ENCODE measurements at regions not wholly inside any gene's neighbourhood (a gene's known extent, or its start where the extent isn't known, plus 50 kb on each side); places are given as distances from the start of the nearest gene placed in this dataset.

GRCh38 chr13:27014406-27015359, 156.9 kb downstream of the USP12 start:
- TF ChIP-seq TAF1 (IDR thresholded peaks at IDR 0.05; ENCODE audit: borderline replicate concordance, insufficient read depth, low read length), result no peak
- no peak for TF ChIP-seq FOXP2 (optimal IDR thresholded peaks at IDR 0.05; ENCODE audit: borderline replicate concordance, extremely low read depth, extremely low read length, insufficient read depth)
- no peak for TF ChIP-seq SIN3A (IDR thresholded peaks at IDR 0.05; ENCODE audit: borderline replicate concordance, insufficient read depth, low read length)
- TF ChIP-seq POLR2AphosphoS5 (IDR thresholded peaks at IDR 0.05; ENCODE audit: low read depth, low read length), result no peak
- TF ChIP-seq REST (IDR thresholded peaks at IDR 0.05; ENCODE audit: insufficient read depth in 1 of 2, low read depth in 2 of 2, low read length in 2 of 2), result no peak

- TF ChIP-seq REST (IDR thresholded peaks at IDR 0.05; ENCODE audit: insufficient read depth in 1 of 2, low read depth in 2 of 2, low read length in 2 of 2), result no peak
- TF ChIP-seq TAF1 (IDR thresholded peaks at IDR 0.05; ENCODE audit: borderline replicate concordance, insufficient read depth, low read length), result no peak
- TF ChIP-seq SIN3A (IDR thresholded peaks at IDR 0.05; ENCODE audit: borderline replicate concordance, insufficient read depth, low read length), result no peak
- no peak for TF ChIP-seq FOXP2 (optimal IDR thresholded peaks at IDR 0.05; ENCODE audit: borderline replicate concordance, extremely low read depth, extremely low read length, insufficient read depth)
- no peak for TF ChIP-seq POLR2AphosphoS5 (IDR thresholded peaks at IDR 0.05; ENCODE audit: low read depth, low read length)
These were observed 159.0 kb downstream of the USP12 start for GRCh38 chr13:27012482-27013197.

GRCh38 chr13:27011661-27012060, 159.9 kb downstream of the USP12 start:
- TF ChIP-seq FOXP2 (optimal IDR thresholded peaks at IDR 0.05; ENCODE audit: borderline replicate concordance, extremely low read depth, extremely low read length, insufficient read depth) (no peak), REST (IDR thresholded peaks at IDR 0.05; ENCODE audit: insufficient read depth in 1 of 2, low read depth in 2 of 2, low read length in 2 of 2) (no peak), POLR2AphosphoS5 (IDR thresholded peaks at IDR 0.05; ENCODE audit: low read depth, low read length) (no peak), SIN3A (IDR thresholded peaks at IDR 0.05; ENCODE audit: borderline replicate concordance, insufficient read depth, low read length) (no peak), TAF1 (IDR thresholded peaks at IDR 0.05; ENCODE audit: borderline replicate concordance, insufficient read depth, low read length) (no peak)

- no peak for TF ChIP-seq REST (IDR thresholded peaks at IDR 0.05; ENCODE audit: insufficient read depth in 1 of 2, low read depth in 2 of 2, low read length in 2 of 2)
- no peak for TF ChIP-seq SIN3A (IDR thresholded peaks at IDR 0.05; ENCODE audit: borderline replicate concordance, insufficient read depth, low read length)
- TF ChIP-seq TAF1 (IDR thresholded peaks at IDR 0.05; ENCODE audit: borderline replicate concordance, insufficient read depth, low read length), result no peak
- TF ChIP-seq POLR2AphosphoS5 (IDR thresholded peaks at IDR 0.05; ENCODE audit: low read depth, low read length), result no peak
- no peak for TF ChIP-seq FOXP2 (optimal IDR thresholded peaks at IDR 0.05; ENCODE audit: borderline replicate concordance, extremely low read depth, extremely low read length, insufficient read depth)
These were observed 162.9 kb downstream of the USP12 start for GRCh38 chr13:27008733-27009132.
